A549 (cell line): ENCODE measurements at regions not wholly inside any gene's neighbourhood (a gene's known extent, or its start where the extent isn't known, plus 50 kb on each side); places are given as distances from the start of the nearest gene placed in this dataset.

Source experiments
- CEBPB ChIP-seq, 2 experiments: fragments of >200 bp in 1 of 2; sonication (Bioruptor Twin) in 1 of 2; formaldehyde crosslinking in 1 of 2; IDR thresholded peaks; 2 replicates each; pipeline ENCODE4 v1.6.1; 2012 to 2016
- EHMT2 ChIP-seq: fragments of 200-600 bp; sonication (generic); IDR thresholded peaks from 2 replicates; pipeline ENCODE4 v1.6.1; 2016; ENCODE audit warnings: antibody characterized with exemption, low read depth, mild to moderate bottlenecking, moderate library complexity
- MYC ChIP-seq: IDR thresholded peaks from 2 replicates; pipeline ENCODE4 v1.6.1; 2012; ENCODE audit warnings: mild to moderate bottlenecking, inconsistent platforms, low read length, improper control_type of control experiment, borderline replicate concordance
- NR3C1 ChIP-seq: fragments of >200 bp; sonication (Bioruptor Twin); formaldehyde crosslinking; IDR thresholded peaks from 3 replicates; pipeline ENCODE4 v1.6.1; 2017
- POLR2A ChIP-seq: IDR thresholded peaks from 2 replicates; pipeline ENCODE4 v1.6.1; 2012; ENCODE audit warnings: mild to moderate bottlenecking, low read length
- RAD21 ChIP-seq, 2 experiments: fragments of >200 bp in 1 of 2; sonication (Bioruptor Twin) in 1 of 2; formaldehyde crosslinking in 1 of 2; IDR thresholded peaks in 1 of 2; conservative IDR thresholded peaks in 1 of 2; 2 replicates in 1 of 2; 3 replicates in 1 of 2; pipeline ENCODE4 v1.6.1; 2012 to 2018; ENCODE audit warnings: inconsistent platforms in 1 of 2
- TF ChIP-seq, protein P1 (sequence below): fragments of >200 bp; sonication (Bioruptor Twin); formaldehyde crosslinking; IDR thresholded peaks from 3 replicates; pipeline ENCODE4 v1.5.1; 2016
- TF ChIP-seq, protein P2 (sequence below): fragments of 200-600 bp; sonication (generic); IDR thresholded peaks from 2 replicates; pipeline ENCODE4 v1.6.1; 2016; ENCODE audit warnings: antibody characterized with exemption, mild to moderate bottlenecking, moderate library complexity

DNA sequence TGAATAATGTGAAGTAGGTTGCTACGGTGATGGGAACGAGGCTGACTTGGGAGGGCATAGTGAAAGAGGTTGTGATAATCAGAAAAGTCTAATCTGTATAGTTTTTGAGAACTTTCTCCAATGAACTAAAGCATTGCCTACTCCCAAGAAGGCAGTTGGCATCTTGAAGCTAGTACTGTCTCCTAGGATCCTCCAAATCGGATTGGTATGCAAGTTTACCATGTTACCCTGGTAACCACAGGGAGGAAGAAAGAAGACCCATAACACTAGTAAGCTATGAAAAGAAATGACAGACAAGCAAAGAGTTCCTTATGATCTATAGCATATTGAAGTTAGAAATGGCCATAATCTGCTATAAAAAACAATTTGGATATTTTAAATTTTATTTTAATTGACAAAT lies 127.2 kb upstream of the SYNPR start:
- TF ChIP-seq NR3C1 (no peak), MYC (no peak), RAD21 (conservative IDR thresholded peaks at IDR 0.05 in 1 of 2, IDR thresholded peaks at IDR 0.05 in 1 of 2) (no peak), CEBPB (IDR thresholded peaks at IDR 0.05) (no peak), POLR2A (no peak), EHMT2 (no peak)
- TF ChIP-seq, protein P1, sequence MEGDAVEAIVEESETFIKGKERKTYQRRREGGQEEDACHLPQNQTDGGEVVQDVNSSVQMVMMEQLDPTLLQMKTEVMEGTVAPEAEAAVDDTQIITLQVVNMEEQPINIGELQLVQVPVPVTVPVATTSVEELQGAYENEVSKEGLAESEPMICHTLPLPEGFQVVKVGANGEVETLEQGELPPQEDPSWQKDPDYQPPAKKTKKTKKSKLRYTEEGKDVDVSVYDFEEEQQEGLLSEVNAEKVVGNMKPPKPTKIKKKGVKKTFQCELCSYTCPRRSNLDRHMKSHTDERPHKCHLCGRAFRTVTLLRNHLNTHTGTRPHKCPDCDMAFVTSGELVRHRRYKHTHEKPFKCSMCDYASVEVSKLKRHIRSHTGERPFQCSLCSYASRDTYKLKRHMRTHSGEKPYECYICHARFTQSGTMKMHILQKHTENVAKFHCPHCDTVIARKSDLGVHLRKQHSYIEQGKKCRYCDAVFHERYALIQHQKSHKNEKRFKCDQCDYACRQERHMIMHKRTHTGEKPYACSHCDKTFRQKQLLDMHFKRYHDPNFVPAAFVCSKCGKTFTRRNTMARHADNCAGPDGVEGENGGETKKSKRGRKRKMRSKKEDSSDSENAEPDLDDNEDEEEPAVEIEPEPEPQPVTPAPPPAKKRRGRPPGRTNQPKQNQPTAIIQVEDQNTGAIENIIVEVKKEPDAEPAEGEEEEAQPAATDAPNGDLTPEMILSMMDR: no peak
- TF ChIP-seq, protein P2, sequence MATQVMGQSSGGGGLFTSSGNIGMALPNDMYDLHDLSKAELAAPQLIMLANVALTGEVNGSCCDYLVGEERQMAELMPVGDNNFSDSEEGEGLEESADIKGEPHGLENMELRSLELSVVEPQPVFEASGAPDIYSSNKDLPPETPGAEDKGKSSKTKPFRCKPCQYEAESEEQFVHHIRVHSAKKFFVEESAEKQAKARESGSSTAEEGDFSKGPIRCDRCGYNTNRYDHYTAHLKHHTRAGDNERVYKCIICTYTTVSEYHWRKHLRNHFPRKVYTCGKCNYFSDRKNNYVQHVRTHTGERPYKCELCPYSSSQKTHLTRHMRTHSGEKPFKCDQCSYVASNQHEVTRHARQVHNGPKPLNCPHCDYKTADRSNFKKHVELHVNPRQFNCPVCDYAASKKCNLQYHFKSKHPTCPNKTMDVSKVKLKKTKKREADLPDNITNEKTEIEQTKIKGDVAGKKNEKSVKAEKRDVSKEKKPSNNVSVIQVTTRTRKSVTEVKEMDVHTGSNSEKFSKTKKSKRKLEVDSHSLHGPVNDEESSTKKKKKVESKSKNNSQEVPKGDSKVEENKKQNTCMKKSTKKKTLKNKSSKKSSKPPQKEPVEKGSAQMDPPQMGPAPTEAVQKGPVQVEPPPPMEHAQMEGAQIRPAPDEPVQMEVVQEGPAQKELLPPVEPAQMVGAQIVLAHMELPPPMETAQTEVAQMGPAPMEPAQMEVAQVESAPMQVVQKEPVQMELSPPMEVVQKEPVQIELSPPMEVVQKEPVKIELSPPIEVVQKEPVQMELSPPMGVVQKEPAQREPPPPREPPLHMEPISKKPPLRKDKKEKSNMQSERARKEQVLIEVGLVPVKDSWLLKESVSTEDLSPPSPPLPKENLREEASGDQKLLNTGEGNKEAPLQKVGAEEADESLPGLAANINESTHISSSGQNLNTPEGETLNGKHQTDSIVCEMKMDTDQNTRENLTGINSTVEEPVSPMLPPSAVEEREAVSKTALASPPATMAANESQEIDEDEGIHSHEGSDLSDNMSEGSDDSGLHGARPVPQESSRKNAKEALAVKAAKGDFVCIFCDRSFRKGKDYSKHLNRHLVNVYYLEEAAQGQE: no peak
